Astrocyte (in vitro differentiated cells and primary cell): ENCODE measurements at regions not wholly inside any gene's neighbourhood (a gene's known extent, or its start where the extent isn't known, plus 50 kb on each side); places are given as distances from the start of the nearest gene placed in this dataset.

ENCODE experiments used
- EZH2 ChIP-seq: IDR thresholded peaks from 2 replicates; pipeline ENCODE4 v1.6.1; 2012; ENCODE audit warnings: mild to moderate bottlenecking, low read length, inconsistent platforms; ENCODE audit not compliant: insufficient read depth
- TF ChIP-seq, protein P1 (sequence below): IDR thresholded peaks from 2 replicates; pipeline ENCODE4 v1.5.1; 2011; ENCODE audit warnings: low read depth, mild to moderate bottlenecking, inconsistent platforms, low read length, moderate library complexity; ENCODE audit not compliant: insufficient read depth

DNA sequence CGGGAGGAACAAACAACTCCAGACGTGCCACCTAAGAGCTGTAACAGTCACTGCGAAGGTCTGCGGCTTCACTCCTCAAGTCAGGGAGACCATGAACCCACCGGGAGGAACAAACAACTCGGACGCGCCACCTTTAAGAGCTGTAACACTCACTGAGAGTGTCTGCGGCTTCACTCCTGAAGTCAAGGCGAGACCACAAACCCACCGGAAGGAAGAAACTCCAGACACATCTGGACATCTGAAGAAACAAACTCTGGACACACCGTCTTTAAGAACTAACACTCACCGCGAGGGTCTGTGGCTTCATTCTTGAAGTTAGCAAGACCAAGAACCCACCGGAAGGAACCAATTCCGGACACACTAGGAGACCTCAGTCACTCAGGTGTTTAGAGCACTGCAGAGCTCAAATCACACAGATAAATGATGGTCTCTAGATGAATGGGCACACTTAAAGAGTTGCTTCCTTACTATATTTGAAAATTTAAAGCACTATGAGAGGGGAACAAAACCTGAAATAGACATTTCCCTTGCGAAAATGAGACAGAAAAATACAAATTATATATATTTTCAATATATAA, 587.7 kb upstream of the ADGRL4 start:
- TF ChIP-seq, protein P1, sequence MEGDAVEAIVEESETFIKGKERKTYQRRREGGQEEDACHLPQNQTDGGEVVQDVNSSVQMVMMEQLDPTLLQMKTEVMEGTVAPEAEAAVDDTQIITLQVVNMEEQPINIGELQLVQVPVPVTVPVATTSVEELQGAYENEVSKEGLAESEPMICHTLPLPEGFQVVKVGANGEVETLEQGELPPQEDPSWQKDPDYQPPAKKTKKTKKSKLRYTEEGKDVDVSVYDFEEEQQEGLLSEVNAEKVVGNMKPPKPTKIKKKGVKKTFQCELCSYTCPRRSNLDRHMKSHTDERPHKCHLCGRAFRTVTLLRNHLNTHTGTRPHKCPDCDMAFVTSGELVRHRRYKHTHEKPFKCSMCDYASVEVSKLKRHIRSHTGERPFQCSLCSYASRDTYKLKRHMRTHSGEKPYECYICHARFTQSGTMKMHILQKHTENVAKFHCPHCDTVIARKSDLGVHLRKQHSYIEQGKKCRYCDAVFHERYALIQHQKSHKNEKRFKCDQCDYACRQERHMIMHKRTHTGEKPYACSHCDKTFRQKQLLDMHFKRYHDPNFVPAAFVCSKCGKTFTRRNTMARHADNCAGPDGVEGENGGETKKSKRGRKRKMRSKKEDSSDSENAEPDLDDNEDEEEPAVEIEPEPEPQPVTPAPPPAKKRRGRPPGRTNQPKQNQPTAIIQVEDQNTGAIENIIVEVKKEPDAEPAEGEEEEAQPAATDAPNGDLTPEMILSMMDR, result no peak
- no peak for TF ChIP-seq EZH2
